Suppressor macrophage (primary cell): ENCODE measurements at regions not wholly inside any gene's neighbourhood (a gene's known extent, or its start where the extent isn't known, plus 50 kb on each side); places are given as distances from the start of the nearest gene placed in this dataset.
"Not testable (repeated sequence)": the region's sequence is repeated elsewhere in the genome, so short reads cannot be mapped to it uniquely, and the experiment has no call there.

Experiments used
- DNase-seq, 4 experiments: peaks; one replicate each; pipeline ENCODE4 v3.0.0-alpha.2; 2020 to 2022

GRCh38 chr5:174527916-174528540 is 196.4 kb upstream of the MSX2 start:
- DNase-seq, result peak in 2 of 4 experiments; percentile 30 to 34

DNA sequence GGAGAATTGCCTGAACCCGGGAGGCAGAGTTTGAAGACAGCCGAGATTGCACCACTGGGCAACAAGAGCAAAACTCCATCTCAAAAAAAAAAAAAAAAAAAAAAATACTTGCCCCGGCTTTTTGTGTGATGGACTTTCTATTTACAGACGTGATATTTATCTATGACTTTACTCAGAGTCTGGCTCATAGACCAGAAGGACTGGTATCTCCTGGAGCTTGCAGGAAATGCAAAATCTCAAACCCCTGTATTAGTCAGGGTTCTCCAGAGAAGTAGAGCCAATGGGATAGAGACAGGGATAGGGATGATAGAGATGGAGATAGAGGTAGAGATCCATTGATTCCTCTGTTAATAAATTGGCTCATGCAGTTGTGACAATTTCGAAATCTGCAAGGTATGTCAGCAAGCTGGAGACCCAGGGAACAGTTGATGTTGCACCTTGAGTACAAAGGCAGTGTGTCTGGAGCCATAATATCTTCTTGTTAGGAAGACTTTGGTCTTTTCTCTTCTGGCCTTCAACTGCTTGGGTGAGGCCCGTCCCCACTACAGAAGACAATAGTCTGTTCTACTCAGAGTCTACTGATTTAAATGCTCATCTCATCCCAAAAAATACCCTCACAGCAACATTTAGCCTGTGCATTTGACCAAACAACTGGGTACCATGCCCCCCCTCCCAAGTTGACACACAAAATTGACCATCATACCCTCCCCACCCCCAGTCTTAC is 195.4 kb upstream of the MSX2 start:
- DNase-seq, result no peak

- DNase-seq, result no peak
Measured at GRCh38 chr5:174529925-174530681, 194.3 kb upstream of the MSX2 start.

- no peak for DNase-seq
Measured at GRCh38 chr5:174531782-174532191, 192.6 kb upstream of the MSX2 start.

GRCh38 chr5:174532455-174533453 is 191.6 kb upstream of the MSX2 start:
- peak; percentile 91 to 97 (median 95) for DNase-seq

GRCh38 chr5:174533751-174534241 is 190.6 kb upstream of the MSX2 start:
- peak; percentile 71 to 90 (median 84) for DNase-seq

- no peak for DNase-seq
Measured at GRCh38 chr5:174535669-174536068, 188.7 kb upstream of the MSX2 start.

DNA sequence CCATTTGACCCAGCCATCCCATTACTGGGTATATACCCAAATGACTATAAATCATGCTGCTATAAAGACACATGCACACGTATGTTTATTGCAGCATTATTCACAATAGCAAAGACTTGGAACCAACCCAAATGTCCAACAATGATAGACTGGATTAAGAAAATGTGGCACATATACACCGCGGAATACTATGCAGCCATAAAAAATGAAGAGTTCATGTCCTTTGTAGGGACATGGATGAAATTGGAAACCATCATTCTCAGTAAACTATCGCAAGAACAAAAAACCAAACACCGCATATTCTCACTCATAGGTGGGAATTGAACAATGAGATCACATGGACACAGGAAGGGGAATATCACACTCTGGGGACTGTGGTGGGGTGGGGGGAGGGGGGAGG is 184.6 kb upstream of the MSX2 start:
- DNase-seq, result not testable (repeated sequence)

DNA sequence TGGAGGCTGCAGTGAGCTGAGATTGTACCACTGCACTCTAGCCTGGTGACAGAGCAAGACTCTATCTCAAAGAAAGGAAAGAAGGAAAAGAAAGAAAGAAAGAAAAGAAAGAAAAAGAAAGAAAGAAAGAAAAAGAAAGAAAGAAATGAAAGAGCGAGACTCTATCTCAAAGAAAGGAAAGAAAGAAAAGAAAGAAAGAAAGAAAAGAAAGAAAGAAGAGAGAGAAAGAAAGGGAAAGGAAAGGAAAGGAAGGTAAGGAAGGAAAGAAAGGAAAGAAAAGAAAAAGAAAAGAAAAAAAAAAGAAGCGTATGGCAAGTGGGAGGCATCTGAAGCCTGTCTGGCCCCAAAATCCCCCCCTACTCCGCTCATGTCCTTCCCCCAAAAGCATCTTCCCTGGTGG is 182.3 kb upstream of the MSX2 start:
- no peak for DNase-seq

- no peak for DNase-seq
Measured at GRCh38 chr5:174542471-174542870, 181.9 kb upstream of the MSX2 start.

DNA sequence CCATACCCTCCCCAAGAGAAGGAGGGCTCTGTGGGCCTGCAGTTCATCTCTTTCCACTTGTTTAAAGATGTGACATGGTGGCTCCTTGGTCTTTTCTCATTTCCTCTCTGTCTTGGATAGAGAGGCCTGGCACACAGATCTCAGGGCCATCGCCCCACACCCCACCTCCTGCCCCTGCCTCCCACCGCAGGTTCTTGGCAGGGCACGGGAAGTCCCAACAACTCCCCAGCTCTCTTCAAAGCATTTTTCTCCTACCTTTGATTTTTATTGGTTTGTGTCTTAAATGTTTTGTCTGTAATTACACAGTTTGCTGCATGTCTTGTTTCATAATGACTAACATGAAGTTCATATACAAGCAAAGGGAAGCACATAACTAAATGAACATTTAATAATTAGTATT is 178.5 kb upstream of the MSX2 start:
- DNase-seq, result no peak

DNA sequence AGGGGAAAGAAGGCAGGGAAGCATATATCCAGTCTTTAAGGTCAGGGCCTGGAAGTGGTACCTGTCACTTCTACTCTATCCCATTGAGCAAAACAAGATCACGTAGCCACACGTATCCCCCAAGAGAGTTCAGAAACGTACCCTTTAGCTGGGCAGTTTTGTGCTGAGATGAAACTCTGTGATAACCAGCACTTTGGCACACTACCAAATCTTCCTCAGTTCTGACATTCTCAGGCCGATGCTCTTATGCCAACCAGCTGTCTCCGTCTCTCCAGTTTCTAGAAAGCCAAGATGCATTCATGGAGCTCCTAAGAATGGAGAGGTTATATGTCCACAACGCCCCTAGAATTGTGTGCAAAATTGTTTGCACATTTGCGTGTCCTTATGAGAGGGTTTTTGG is 176.6 kb upstream of the MSX2 start:
- no peak for DNase-seq

GRCh38 chr5:174549254-174549653 is 175.1 kb upstream of the MSX2 start:
- no peak for DNase-seq

GRCh38 chr5:174550026-174550425 is 174.4 kb upstream of the MSX2 start:
- no peak for DNase-seq

DNA sequence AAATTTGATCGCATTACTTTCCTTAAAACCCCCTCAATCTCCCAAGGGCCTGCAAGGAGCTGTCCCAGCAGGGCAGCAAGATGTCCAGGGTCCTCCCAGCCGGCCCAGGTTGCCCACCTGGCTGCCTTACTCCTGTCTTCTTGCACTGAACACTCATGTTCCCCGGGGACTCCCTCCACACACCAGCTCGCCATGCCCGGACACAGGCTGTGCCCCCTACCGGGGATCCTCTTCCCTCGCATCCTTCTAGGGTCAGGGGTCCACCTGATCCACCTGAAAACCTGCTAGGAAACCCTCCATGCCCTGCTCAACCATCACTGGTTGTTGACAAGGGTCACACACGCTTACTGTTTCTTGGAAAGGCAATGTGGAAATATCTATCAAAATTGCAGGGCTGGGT is 172.0 kb upstream of the MSX2 start:
- no peak for DNase-seq

DNA sequence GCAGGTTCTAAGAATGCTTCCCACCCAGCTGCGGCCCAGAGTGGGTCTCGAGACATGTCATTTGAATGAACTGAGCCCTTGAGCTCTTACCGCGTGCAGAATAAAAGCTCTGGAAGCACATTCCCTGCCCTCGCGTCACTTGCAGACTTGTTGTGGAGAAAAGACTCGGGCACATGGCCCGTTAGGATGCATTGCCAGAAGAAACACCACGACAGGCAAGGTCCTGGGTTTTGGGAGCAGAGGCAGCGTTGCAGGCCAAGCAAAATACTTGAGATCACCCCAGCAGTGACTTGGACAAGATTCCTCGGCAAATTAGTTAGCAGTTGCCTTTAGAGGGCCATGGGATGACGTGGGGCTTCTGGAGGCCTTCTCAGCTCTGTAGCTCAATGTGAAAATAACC is 170.8 kb upstream of the MSX2 start:
- DNase-seq, result no peak

GRCh38 chr5:174555726-174556125 is 168.7 kb upstream of the MSX2 start:
- no peak for DNase-seq

- no peak for DNase-seq
Measured at GRCh38 chr5:174556756-174557155, 167.6 kb upstream of the MSX2 start.

- no peak for DNase-seq
Measured at GRCh38 chr5:174558190-174558589, 166.2 kb upstream of the MSX2 start.

DNA sequence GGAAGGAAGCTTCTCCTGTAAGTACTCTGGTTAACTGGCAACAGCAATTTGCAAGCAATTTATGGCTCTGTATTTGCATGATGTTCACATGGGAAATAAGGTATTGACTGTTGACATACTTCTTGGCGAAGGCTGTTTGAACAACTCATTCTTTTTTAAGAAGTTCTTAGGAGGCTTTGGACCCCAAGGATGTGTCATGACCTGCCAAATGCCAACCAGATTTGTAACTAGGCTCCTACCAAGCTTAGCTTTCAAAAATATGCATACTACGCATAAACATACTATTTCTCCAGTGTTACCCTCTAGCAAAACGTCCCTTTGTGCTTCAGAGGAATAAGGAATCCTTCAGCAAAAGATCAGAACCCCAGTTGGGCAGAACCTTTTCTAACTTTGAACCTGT is 165.2 kb upstream of the MSX2 start:
- no peak for DNase-seq

GRCh38 chr5:174559566-174560090 is 164.8 kb upstream of the MSX2 start:
- DNase-seq, result no peak

DNA sequence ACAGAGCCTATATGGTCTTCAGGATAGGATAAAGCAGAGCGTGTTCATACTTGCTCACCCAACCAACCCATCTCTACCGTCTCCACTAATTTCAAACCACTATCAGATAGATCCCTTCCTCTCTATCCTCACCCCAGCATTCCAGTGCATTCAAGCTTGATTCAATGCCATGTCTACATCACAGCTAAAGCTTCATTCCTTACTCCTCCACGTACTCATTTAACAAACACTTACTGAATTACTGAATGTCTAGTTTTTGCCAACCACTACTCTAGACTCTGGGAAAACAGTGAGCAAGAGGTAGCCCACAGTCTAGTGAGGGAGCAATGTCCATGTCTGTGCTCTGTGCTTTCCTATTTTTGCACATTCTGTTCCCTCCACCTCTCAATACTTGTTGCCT is 163.5 kb upstream of the MSX2 start:
- DNase-seq, result no peak
